SJCRH30 (cell line): ENCODE measurements at regions not wholly inside any gene's neighbourhood (a gene's known extent, or its start where the extent isn't known, plus 50 kb on each side); places are given as distances from the start of the nearest gene placed in this dataset.

Experiments
- DNase-seq, 2 experiments: peaks; one replicate each; pipeline ENCODE4 v3.0.0-alpha.2; 2015 to 2020
- H3K27ac ChIP-seq: fragments of 250-450 bp; sonication (Bioruptor Pico); 2 replicates; pipeline ENCODE4 v1.5.1; 2020; ENCODE audit warnings: mild to moderate bottlenecking, moderate library complexity
- H3K27me3 ChIP-seq: fragments of 250-450 bp; sonication (Bioruptor Pico); 2 replicates; pipeline ENCODE4 v1.5.1; 2020; ENCODE audit warnings: mild to moderate bottlenecking, moderate library complexity
- H3K36me3 ChIP-seq: fragments of 250-450 bp; sonication (Bioruptor Pico); 2 replicates; pipeline ENCODE4 v1.5.1; 2020; ENCODE audit warnings: mild to moderate bottlenecking, moderate library complexity
- H3K4me1 ChIP-seq: fragments of 250-450 bp; sonication (Bioruptor Pico); 2 replicates; pipeline ENCODE4 v1.5.1; 2020; ENCODE audit warnings: mild to moderate bottlenecking, moderate library complexity
- H3K4me3 ChIP-seq: fragments of 250-450 bp; sonication (Bioruptor Pico); 2 replicates; pipeline ENCODE4 v1.5.1; 2020; ENCODE audit warnings: mild to moderate bottlenecking, moderate library complexity
- H3K9me3 ChIP-seq: fragments of 250-450 bp; sonication (Bioruptor Pico); replicated peaks from 2 replicates; pipeline ENCODE4 v1.5.1; 2020; ENCODE audit warnings: mild to moderate bottlenecking, moderate library complexity

DNA sequence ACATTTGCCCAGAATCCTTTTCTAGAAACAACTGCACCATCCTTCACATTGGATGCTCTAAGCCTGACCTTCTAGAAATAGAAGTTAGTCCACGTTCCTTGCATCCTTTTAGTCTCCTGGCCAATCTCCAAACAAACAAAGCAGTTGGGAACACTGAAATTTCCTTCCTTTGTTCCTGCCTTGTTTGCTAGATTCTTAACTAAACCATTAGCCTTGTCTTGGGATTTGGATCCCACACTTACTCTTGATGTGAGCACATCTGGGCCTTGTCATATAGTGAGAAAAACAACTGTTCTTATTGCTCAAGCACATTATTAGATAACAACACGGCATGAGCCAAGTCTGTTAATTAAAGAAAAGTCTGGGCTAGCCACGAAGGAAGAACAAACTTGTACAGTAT is 319.3 kb upstream of the GHITM start:
- no peak for DNase-seq
- Histone ChIP-seq H3K27ac (no peak overlapping the region), H3K4me3 (no peak overlapping the region), H3K27me3 (no peaks in the 10 kb centered on the region), H3K36me3 (no peaks in the 10 kb centered on the region), H3K4me1 (no peaks in the 10 kb centered on the region), H3K9me3 (no peaks in the 10 kb centered on the region)

GRCh38 chr10:83824099-83824498 is 315.2 kb upstream of the GHITM start:
- Histone ChIP-seq H3K27ac (no peak overlapping the region), H3K9me3 (no peaks in the 10 kb centered on the region), H3K27me3 (no peaks in the 10 kb centered on the region), H3K36me3 (no peaks in the 10 kb centered on the region), H3K4me3 (no peak overlapping the region), H3K4me1 (no peaks in the 10 kb centered on the region)
- DNase-seq: no peak

GRCh38 chr10:83834096-83834495 is 305.2 kb upstream of the GHITM start:
- no peaks in the 10 kb centered on the region for H3K36me3 ChIP-seq
- no peaks in the 10 kb centered on the region for H3K27me3 ChIP-seq
- DNase-seq: peak in 1 of 2 experiments; percentile 4
- H3K9me3 ChIP-seq: no peaks in the 10 kb centered on the region
- H3K4me3 ChIP-seq: no peak overlapping the region
- H3K27ac ChIP-seq: no peak overlapping the region
- no peaks in the 10 kb centered on the region for H3K4me1 ChIP-seq

GRCh38 chr10:83835945-83836745 is 303.2 kb upstream of the GHITM start:
- H3K27me3 ChIP-seq: no peaks in the 10 kb centered on the region
- no peak for DNase-seq
- no peaks in the 10 kb centered on the region for H3K4me1 ChIP-seq
- no peak overlapping the region for H3K27ac ChIP-seq
- H3K36me3 ChIP-seq: no peaks in the 10 kb centered on the region
- no peaks in the 10 kb centered on the region for H3K9me3 ChIP-seq
- no peak overlapping the region for H3K4me3 ChIP-seq

GRCh38 chr10:83848677-83849076 is 290.6 kb upstream of the GHITM start:
- H3K9me3 ChIP-seq: no peaks in the 10 kb centered on the region
- no peak for DNase-seq
- no peak overlapping the region for H3K27ac ChIP-seq
- no peaks in the 10 kb centered on the region for H3K36me3 ChIP-seq
- H3K27me3 ChIP-seq: no peaks in the 10 kb centered on the region
- no peak overlapping the region for H3K4me3 ChIP-seq
- no peaks in the 10 kb centered on the region for H3K4me1 ChIP-seq

DNA sequence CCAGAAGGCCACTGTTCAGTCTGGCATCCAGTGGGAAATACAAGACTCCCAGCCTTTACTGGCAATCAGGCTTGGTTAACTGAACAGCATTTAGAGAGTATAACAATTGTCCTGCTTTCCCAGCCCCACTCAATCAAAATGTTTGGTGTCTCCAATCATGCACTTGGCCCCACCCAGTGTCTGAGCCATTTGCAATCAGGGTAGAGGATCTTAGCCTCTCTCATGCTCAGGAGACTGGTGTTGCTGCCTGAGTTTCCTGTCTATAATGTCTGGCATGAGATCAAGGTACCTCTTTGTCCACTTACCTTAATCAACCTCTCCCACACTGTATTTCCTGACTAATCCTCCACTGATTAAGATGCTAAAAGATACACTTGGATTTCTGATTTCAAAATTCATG is 290.2 kb upstream of the GHITM start:
- H3K4me3 ChIP-seq: no peak overlapping the region
- no peak overlapping the region for H3K27ac ChIP-seq
- H3K4me1 ChIP-seq: no peaks in the 10 kb centered on the region
- H3K9me3 ChIP-seq: no peaks in the 10 kb centered on the region
- no peaks in the 10 kb centered on the region for H3K36me3 ChIP-seq
- DNase-seq: no peak
- H3K27me3 ChIP-seq: no peaks in the 10 kb centered on the region

DNA sequence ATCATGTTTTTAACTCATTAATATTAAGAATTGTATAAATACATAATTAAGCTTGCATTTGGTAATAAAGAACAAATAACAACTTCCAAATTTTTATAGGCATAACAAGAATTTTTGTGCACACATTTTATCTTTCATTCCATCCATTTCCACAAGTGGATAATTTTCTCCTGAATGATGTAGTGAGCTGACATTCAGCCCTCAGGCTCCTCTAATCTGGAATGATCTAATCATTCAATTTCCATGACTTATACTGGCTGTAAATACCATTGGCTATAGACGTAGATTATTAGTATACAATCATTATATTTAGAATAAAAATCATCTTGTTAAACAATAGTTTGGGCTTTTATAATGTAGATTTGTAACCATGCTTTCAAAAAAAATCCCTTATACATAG is 287.2 kb upstream of the GHITM start:
- Histone ChIP-seq H3K27me3 (no peaks in the 10 kb centered on the region), H3K36me3 (no peaks in the 10 kb centered on the region), H3K4me1 (no peaks in the 10 kb centered on the region), H3K27ac (no peak overlapping the region), H3K9me3 (no peaks in the 10 kb centered on the region), H3K4me3 (no peak overlapping the region)
- no peak for DNase-seq

DNA sequence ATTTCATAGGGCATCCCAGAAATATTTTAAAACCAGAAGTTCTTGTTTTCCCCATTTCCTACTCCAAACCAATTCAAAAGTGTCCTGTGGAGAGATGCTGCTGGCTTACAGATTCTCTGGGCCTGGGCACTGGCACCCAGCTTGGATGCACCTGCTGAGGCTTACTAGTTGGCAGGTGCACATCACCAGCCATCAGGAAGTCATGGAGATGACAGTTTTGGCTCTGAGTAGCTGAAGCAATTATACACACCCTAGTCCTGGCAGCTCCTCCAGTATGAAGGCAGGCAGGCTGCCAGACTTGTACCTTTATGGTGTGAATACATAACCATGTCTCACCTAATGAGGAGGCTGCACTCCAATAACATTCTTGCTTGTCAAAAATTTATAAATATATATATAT is 276.6 kb upstream of the GHITM start:
- Histone ChIP-seq H3K36me3 (no peaks in the 10 kb centered on the region), H3K4me3 (no peak overlapping the region), H3K27me3 (no peaks in the 10 kb centered on the region), H3K4me1 (no peaks in the 10 kb centered on the region), H3K9me3 (no peaks in the 10 kb centered on the region), H3K27ac (no peak overlapping the region)
- DNase-seq: no peak

DNA sequence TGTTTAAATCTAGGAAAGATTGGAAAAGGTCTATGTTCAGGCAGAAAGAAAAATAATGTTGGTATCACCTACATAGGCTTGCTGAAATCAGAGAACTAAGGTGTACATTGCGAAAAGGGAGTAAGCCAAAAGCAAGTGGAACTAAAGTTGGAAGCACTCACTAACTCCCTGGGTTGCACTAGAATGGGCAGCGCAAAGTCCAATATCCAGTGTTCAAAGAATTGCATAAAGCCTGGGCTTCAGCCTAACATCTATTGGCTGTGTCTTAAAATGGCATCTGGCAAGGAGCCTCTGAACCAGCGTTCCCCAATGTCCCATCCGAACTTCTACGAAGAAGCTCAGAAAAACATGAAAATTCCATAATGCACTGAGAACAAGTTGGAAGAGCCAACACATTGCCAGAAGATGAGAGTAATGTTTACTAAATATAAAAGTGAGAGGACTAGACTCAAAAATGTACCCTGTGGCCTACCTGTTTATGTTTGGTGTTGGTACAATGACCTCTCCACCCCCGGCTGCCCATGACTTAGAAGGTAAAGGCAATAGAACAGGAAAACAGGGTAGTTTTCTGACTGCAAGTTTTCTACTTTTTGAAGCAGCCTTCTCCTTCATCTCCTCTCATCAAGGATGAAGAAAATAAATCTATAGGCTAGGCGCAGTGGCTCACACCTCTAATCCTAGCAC is 275.9 kb upstream of the GHITM start:
- Histone ChIP-seq H3K36me3 (no peaks in the 10 kb centered on the region), H3K4me3 (no peak overlapping the region), H3K27ac (no peak overlapping the region), H3K9me3 (no peaks in the 10 kb centered on the region), H3K4me1 (no peaks in the 10 kb centered on the region), H3K27me3 (no peaks in the 10 kb centered on the region)
- no peak for DNase-seq

- Histone ChIP-seq H3K9me3 (no peaks in the 10 kb centered on the region), H3K4me3 (no peak overlapping the region), H3K4me1 (no peaks in the 10 kb centered on the region), H3K27me3 (no peaks in the 10 kb centered on the region), H3K27ac (no peak overlapping the region), H3K36me3 (no peaks in the 10 kb centered on the region)
- no peak for DNase-seq
These were observed 269.4 kb upstream of the GHITM start for GRCh38 chr10:83869898-83870297.

GRCh38 chr10:83871187-83872081 is 267.9 kb upstream of the GHITM start:
- no peaks in the 10 kb centered on the region for H3K9me3 ChIP-seq
- no peak overlapping the region for H3K4me3 ChIP-seq
- no peaks in the 10 kb centered on the region for H3K4me1 ChIP-seq
- no peaks in the 10 kb centered on the region for H3K36me3 ChIP-seq
- no peaks in the 10 kb centered on the region for H3K27me3 ChIP-seq
- peak; percentile 40 to 75 for DNase-seq
- no peak overlapping the region for H3K27ac ChIP-seq

- Histone ChIP-seq H3K36me3 (no peaks in the 10 kb centered on the region), H3K27me3 (no peaks in the 10 kb centered on the region), H3K4me3 (no peak overlapping the region), H3K9me3 (no peaks in the 10 kb centered on the region), H3K4me1 (no peaks in the 10 kb centered on the region), H3K27ac (no peak overlapping the region)
- no peak for DNase-seq
These were observed 259.0 kb upstream of the GHITM start for GRCh38 chr10:83880252-83880791.

GRCh38 chr10:83881661-83882060 is 257.6 kb upstream of the GHITM start:
- Histone ChIP-seq H3K36me3 (no peaks in the 10 kb centered on the region), H3K27me3 (no peaks in the 10 kb centered on the region), H3K9me3 (no peaks in the 10 kb centered on the region), H3K27ac (no peak overlapping the region), H3K4me1 (no peaks in the 10 kb centered on the region), H3K4me3 (no peak overlapping the region)
- no peak for DNase-seq

GRCh38 chr10:83886871-83887270 is 252.4 kb upstream of the GHITM start:
- Histone ChIP-seq H3K9me3 (no peaks in the 10 kb centered on the region), H3K4me3 (no peak overlapping the region), H3K4me1 (no peaks in the 10 kb centered on the region), H3K27me3 (no peaks in the 10 kb centered on the region), H3K36me3 (no peaks in the 10 kb centered on the region), H3K27ac (no peak overlapping the region)
- DNase-seq: peak in 1 of 2 experiments; percentile 2

DNA sequence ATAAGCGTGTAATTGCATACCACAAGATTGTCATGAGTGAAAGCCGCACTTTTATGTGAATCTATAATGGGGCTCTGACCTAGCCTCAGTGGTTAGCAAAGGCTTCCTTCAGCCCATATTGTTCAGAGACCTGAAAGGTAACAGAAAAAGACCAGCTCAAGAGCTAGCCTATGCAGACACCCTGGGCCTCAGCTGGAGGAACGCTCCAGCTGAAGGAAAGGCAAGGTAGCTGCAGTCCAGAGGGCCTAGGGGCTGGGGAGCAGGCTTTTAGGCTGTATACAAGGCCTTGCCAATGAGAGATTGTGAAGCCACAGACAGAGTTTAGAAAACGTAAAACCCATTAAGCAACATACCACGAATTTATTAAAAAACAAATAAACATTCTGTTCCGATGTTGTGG is 246.6 kb upstream of the GHITM start:
- Histone ChIP-seq H3K4me3 (no peak overlapping the region), H3K27ac (no peak overlapping the region), H3K36me3 (no peaks in the 10 kb centered on the region), H3K4me1 (no peaks in the 10 kb centered on the region), H3K27me3 (no peaks in the 10 kb centered on the region), H3K9me3 (no peaks in the 10 kb centered on the region)
- DNase-seq: no peak
